Karpas-422 (cell line): ENCODE measurements at regions not wholly inside any gene's neighbourhood (a gene's known extent, or its start where the extent isn't known, plus 50 kb on each side); places are given as distances from the start of the nearest gene placed in this dataset. TPM values are rescaled to one million over a fixed set of nuclear protein-coding genes. Genes with fewer than 3 reads are reported as not detected.

Experiments
- DNase-seq: peaks from one replicate; pipeline ENCODE4 v3.0.0-alpha.2; 2015
- H2AFZ ChIP-seq: fragments of 200-600 bp; sonication (generic); 2 replicates; pipeline ENCODE4 v1.6.1; 2014; ENCODE audit warnings: antibody characterized with exemption, low read length, mixed read lengths
- H3K27ac ChIP-seq: fragments of 200-600 bp; sonication (generic); 2 replicates; pipeline ENCODE4 v1.5.1; 2014; ENCODE audit warnings: mild to moderate bottlenecking, low read length, moderate library complexity
- H3K27me3 ChIP-seq: fragments of 200-600 bp; sonication (generic); 2 replicates; pipeline ENCODE4 v1.6.1; 2014; ENCODE audit warnings: low read length, mixed read lengths
- H3K36me3 ChIP-seq: fragments of 200-600 bp; sonication (generic); 2 replicates; pipeline ENCODE4 v1.6.1; 2014; ENCODE audit warnings: low read length, mixed read lengths; ENCODE audit not compliant: insufficient read depth
- H3K4me1 ChIP-seq: fragments of 200-600 bp; sonication (generic); 2 replicates; pipeline ENCODE4 v1.6.1; 2014; ENCODE audit warnings: mild to moderate bottlenecking, low read length, mixed read lengths
- H3K4me2 ChIP-seq: fragments of 200-600 bp; sonication (generic); 2 replicates; pipeline ENCODE4 v1.6.1; 2014; ENCODE audit warnings: low read length, low read depth, mild to moderate bottlenecking; ENCODE audit not compliant: poor library complexity, severe bottlenecking
- H3K4me3 ChIP-seq: fragments of 200-600 bp; sonication (generic); 2 replicates; pipeline ENCODE4 v1.5.1; 2014; ENCODE audit warnings: mild to moderate bottlenecking, antibody characterized with exemption, low read length, mixed read lengths
- H3K79me2 ChIP-seq: fragments of 200-600 bp; sonication (generic); 2 replicates; pipeline ENCODE4 v1.6.1; 2014; ENCODE audit warnings: mild to moderate bottlenecking, low read length, mixed read lengths
- H3K9ac ChIP-seq: fragments of 200-600 bp; sonication (generic); 2 replicates; pipeline ENCODE4 v1.6.0; 2014; ENCODE audit warnings: low read length
- H3K9me2 ChIP-seq: fragments of 200-600 bp; sonication (generic), shearing (Covaris generic); replicated peaks from 2 replicates; pipeline ENCODE4 v1.6.0; 2014; ENCODE audit warnings: mild to moderate bottlenecking, low read length, moderate library complexity; ENCODE audit not compliant: insufficient read depth
- H3K9me3 ChIP-seq: fragments of 300-700, 200-600 bp; sonication (generic); 2 replicates; pipeline ENCODE4 v1.6.1; 2014; ENCODE audit warnings: low read length, mixed read lengths
- H4K20me1 ChIP-seq: fragments of 200-600 bp; sonication (generic); 2 replicates; pipeline ENCODE4 v1.6.1; 2014; ENCODE audit warnings: mild to moderate bottlenecking, antibody characterized with exemption, low read length, low read depth; ENCODE audit not compliant: insufficient read depth
- small RNA-seq: library from RNA; depleted of rRNA; stranded (forward); fragments of <200 nt; gene quantifications from one replicate; pipeline ENCODE3, GENCODE V24; 2014

- H3K36me3 ChIP-seq = no peaks in the 10 kb centered on the region
- no peak overlapping the region for H3K4me3 ChIP-seq
- H4K20me1 ChIP-seq = no peaks in the 10 kb centered on the region
- H3K9me3 ChIP-seq = no peaks in the 10 kb centered on the region
- no peaks in the 10 kb centered on the region for H3K79me2 ChIP-seq
- no peaks in the 10 kb centered on the region for H3K9me2 ChIP-seq
- H2AFZ ChIP-seq = no peak overlapping the region
- H3K27ac ChIP-seq = no peak overlapping the region
- H3K4me2 ChIP-seq = no peak overlapping the region
- H3K4me1 ChIP-seq = no peaks in the 10 kb centered on the region
- H3K9ac ChIP-seq = no peak overlapping the region
- DNase-seq = no peak
- H3K27me3 ChIP-seq = no peaks in the 10 kb centered on the region
Observed at GRCh38 chr10:31584098-31584631, 265.1 kb downstream of the ZEB1 start.

GRCh38 chr10:31583293-31583692 lies 264.3 kb downstream of the ZEB1 start:
- DNase-seq = no peak

GRCh38 chr10:31582365-31583052 lies 263.5 kb downstream of the ZEB1 start:
- Histone ChIP-seq H3K9me3 (no peaks in the 10 kb centered on the region), H3K9ac (no peak overlapping the region), H3K4me3 (no peak overlapping the region), H2AFZ (no peak overlapping the region), H3K79me2 (no peaks in the 10 kb centered on the region), H3K4me1 (no peaks in the 10 kb centered on the region), H4K20me1 (no peaks in the 10 kb centered on the region), H3K27me3 (no peaks in the 10 kb centered on the region), H3K9me2 (no peaks in the 10 kb centered on the region), H3K27ac (no peak overlapping the region), H3K36me3 (no peaks in the 10 kb centered on the region), H3K4me2 (no peak overlapping the region)
- no peak for DNase-seq

More at GRCh38 chr10:31583293-31583692, 264.3 kb downstream of the ZEB1 start:
- no peak overlapping the region for H3K27ac ChIP-seq
- H3K79me2 ChIP-seq = no peaks in the 10 kb centered on the region
- no peak overlapping the region for H3K9ac ChIP-seq
- no peak overlapping the region for H3K4me3 ChIP-seq
- H2AFZ ChIP-seq = no peak overlapping the region
- H3K36me3 ChIP-seq = no peaks in the 10 kb centered on the region
- no peaks in the 10 kb centered on the region for H3K9me3 ChIP-seq
- no peaks in the 10 kb centered on the region for H4K20me1 ChIP-seq
- H3K4me1 ChIP-seq = no peaks in the 10 kb centered on the region
- H3K27me3 ChIP-seq = no peaks in the 10 kb centered on the region
- H3K9me2 ChIP-seq = no peaks in the 10 kb centered on the region
- H3K4me2 ChIP-seq = no peak overlapping the region

- H3K36me3 ChIP-seq = no peaks in the 10 kb centered on the region
- no peak overlapping the region for H3K27ac ChIP-seq
- H3K4me3 ChIP-seq = no peak overlapping the region
- DNase-seq = no peak
- no peaks in the 10 kb centered on the region for H3K27me3 ChIP-seq
- no peaks in the 10 kb centered on the region for H3K9me3 ChIP-seq
- H3K4me2 ChIP-seq = no peak overlapping the region
- H4K20me1 ChIP-seq = no peaks in the 10 kb centered on the region
- H3K9ac ChIP-seq = no peak overlapping the region
- H3K79me2 ChIP-seq = no peaks in the 10 kb centered on the region
- no peaks in the 10 kb centered on the region for H3K4me1 ChIP-seq
- no peak overlapping the region for H2AFZ ChIP-seq
- no peaks in the 10 kb centered on the region for H3K9me2 ChIP-seq
Observed at GRCh38 chr10:31581741-31582323, 262.8 kb downstream of the ZEB1 start.

- H2AFZ ChIP-seq = no peak overlapping the region
- no peaks in the 10 kb centered on the region for H3K36me3 ChIP-seq
- no peak overlapping the region for H3K27ac ChIP-seq
- no peaks in the 10 kb centered on the region for H3K27me3 ChIP-seq
- H3K9me3 ChIP-seq = no peaks in the 10 kb centered on the region
- no peaks in the 10 kb centered on the region for H3K9me2 ChIP-seq
- H3K4me3 ChIP-seq = no peak overlapping the region
- no peaks in the 10 kb centered on the region for H3K79me2 ChIP-seq
- DNase-seq = no peak
- H4K20me1 ChIP-seq = no peaks in the 10 kb centered on the region
- no peaks in the 10 kb centered on the region for H3K4me1 ChIP-seq
- no peak overlapping the region for H3K4me2 ChIP-seq
- no peak overlapping the region for H3K9ac ChIP-seq
Observed at GRCh38 chr10:31580646-31581045, 261.6 kb downstream of the ZEB1 start.

Small RNAs in the stretch of these regions (small RNA-seq; reads per million reads assigned to genes)
- gene AL161935.2 = not detected
